ENCODE measurements at regions not wholly inside any gene's neighbourhood (a gene's known extent, or its start where the extent isn't known, plus 50 kb on each side); places are given as distances from the start of the nearest gene placed in this dataset.

- ATAC-seq: no peak
- Histone ChIP-seq H3K4me3 (no peak overlapping the region), H3K9ac (ENCODE audit: insufficient read depth in 1 of 2, low read depth in 2 of 2, low read length in 2 of 2) (no peak overlapping the region), H3K27me3 (ENCODE audit: control insufficient read depth in 2 of 2, insufficient read depth in 2 of 2, low read length in 2 of 2) (no peaks in the 10 kb centered on the region; a peak in 1 of 5 replicates), H4K20me1 (replicated peaks; ENCODE audit: control insufficient read depth, insufficient read depth, low read length) (no peaks in the 10 kb centered on the region), H3K9me1 (ENCODE audit: control insufficient read depth, insufficient read depth, low read length) (no peaks in the 10 kb centered on the region), H3K79me2 (ENCODE audit: control insufficient read depth, insufficient read depth, low read length) (no peaks in the 10 kb centered on the region), H3K27ac (ENCODE audit: extremely low read depth, low read depth, low read length) (no peak overlapping the region), H3K4me2 (ENCODE audit: insufficient read depth, low read length) (no peak overlapping the region), H3K9me3 (replicated peaks; ENCODE audit: control insufficient read depth, insufficient read depth, low read depth, low read length) (no peaks in the 10 kb centered on the region), H3K4me1 (replicated peaks in 1 of 2; ENCODE audit: control insufficient read depth in 2 of 2, insufficient read depth in 2 of 2, low read length in 2 of 2) (no peaks in the 10 kb centered on the region), H2AFZ (ENCODE audit: low read depth, low read length) (no peak overlapping the region), H3K36me3 (ENCODE audit: control insufficient read depth, insufficient read depth, low read length) (no peaks in the 10 kb centered on the region)
- no TSS peak for BruUV-seq (replicated peaks)
- 0% methylated on average over 6 of the region's 7 CpGs for WGBS (ENCODE audit: insufficient coverage, low coverage, missing lambda C conversion rate)
- FAIRE-seq: no peak
- ChIA-PET CTCF (ENCODE audit: low intra/inter-chr PET ratio) (no interaction called here), POLR2A (no interaction called here)
- intact Hi-C loops (cut with micrococcal nuclease) (no loop called here), in situ Hi-C loops (cut with MboI) (no loop called here)
- TF ChIP-seq RAD51 (IDR thresholded peaks at IDR 0.05; ENCODE audit: borderline replicate concordance, low read depth): no peak
- no peak for TF ChIP-seq NFRKB (IDR thresholded peaks at IDR 0.05; ENCODE audit: low read depth)
- TF ChIP-seq NFIX (CRISPR knock-in tag; IDR thresholded peaks at IDR 0.05; ENCODE audit: low read depth): no peak
- no peak for TF ChIP-seq ETV5 (CRISPR knock-in tag; IDR thresholded peaks at IDR 0.05; ENCODE audit: low read depth)
- TF ChIP-seq NR2F6 (CRISPR knock-in tag; IDR thresholded peaks at IDR 0.05): no peak
- no peak for TF ChIP-seq KLF13 (tag; IDR thresholded peaks at IDR 0.05; ENCODE audit: borderline replicate concordance, low read depth)
- TF ChIP-seq ZNF398 (CRISPR knock-in tag; IDR thresholded peaks at IDR 0.05): no peak
- no peak for TF ChIP-seq CBX5 (IDR thresholded peaks at IDR 0.05; ENCODE audit: borderline replicate concordance, low read depth)
- TF ChIP-seq ZNF354B (CRISPR knock-in tag; IDR thresholded peaks at IDR 0.05): no peak
- TF ChIP-seq ZSCAN32 (CRISPR knock-in tag; IDR thresholded peaks at IDR 0.05): no peak
- no peak for TF ChIP-seq FOXK1 (CRISPR knock-in tag; IDR thresholded peaks at IDR 0.05; ENCODE audit: borderline replicate concordance)
- TF ChIP-seq RCOR1 (IDR thresholded peaks at IDR 0.05; ENCODE audit: borderline replicate concordance in 1 of 2, low read depth in 2 of 2, low read length in 2 of 2): no peak
- no peak for TF ChIP-seq IRF2 (CRISPR knock-in tag; IDR thresholded peaks at IDR 0.05)
- no peak for DNase-seq (ENCODE audit: extremely low read depth in 1 of 4, low spot score in 3 of 4)
Measured at GRCh38 chr14:95816539-95816938, 60.1 kb upstream of the TUNAR start.

Data from K562 (cell line).